EH (cell line): ENCODE measurements at regions not wholly inside any gene's neighbourhood (a gene's known extent, or its start where the extent isn't known, plus 50 kb on each side); places are given as distances from the start of the nearest gene placed in this dataset.

Source experiments
- DNase-seq: peaks from one replicate; pipeline ENCODE4 v3.0.0-alpha.2; 2015; ENCODE audit warnings: low read depth

DNA sequence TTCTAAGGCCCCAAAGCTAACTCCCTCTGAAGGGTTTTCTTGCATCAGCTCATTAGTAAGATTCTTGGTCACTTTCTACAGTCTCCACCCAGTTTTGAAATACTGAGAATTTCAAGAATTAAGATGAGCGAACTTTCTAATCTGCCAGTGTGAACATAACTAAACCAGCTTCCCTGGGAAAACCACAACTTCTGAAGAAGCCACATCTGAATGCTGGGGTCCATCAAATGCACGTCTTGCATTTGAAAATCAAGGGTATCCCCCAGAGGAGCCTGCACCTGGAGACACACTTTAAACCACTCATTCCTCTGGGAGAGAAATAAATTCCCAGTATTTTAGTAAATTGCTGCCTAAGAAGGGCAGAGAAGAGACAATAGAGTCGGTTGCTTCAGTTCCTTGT lies 292.1 kb upstream of the CDH4 start:
- DNase-seq, result no peak

- no peak for DNase-seq
Measured at GRCh38 chr20:60960500-60960899, 291.6 kb upstream of the CDH4 start.

DNA sequence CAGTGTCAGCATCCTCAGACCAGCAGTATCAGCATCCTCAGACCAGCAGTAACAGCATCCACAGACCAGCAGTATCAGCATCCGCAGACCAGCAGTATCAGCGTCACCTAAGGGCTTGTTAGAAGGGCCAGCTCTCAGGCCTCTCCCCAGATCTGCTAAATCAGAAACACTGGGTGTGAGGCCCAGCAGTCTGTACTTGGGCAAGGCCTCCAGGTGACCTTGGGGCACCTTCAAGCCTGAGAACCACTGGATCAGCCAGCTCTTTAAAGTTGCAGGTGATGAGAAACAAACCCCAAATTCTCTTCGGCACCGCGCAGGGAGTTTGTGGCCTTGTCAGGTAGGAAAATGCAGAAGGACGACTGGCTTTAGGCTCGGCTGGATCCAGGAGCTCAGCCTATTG lies 290.5 kb upstream of the CDH4 start:
- no peak for DNase-seq

DNA sequence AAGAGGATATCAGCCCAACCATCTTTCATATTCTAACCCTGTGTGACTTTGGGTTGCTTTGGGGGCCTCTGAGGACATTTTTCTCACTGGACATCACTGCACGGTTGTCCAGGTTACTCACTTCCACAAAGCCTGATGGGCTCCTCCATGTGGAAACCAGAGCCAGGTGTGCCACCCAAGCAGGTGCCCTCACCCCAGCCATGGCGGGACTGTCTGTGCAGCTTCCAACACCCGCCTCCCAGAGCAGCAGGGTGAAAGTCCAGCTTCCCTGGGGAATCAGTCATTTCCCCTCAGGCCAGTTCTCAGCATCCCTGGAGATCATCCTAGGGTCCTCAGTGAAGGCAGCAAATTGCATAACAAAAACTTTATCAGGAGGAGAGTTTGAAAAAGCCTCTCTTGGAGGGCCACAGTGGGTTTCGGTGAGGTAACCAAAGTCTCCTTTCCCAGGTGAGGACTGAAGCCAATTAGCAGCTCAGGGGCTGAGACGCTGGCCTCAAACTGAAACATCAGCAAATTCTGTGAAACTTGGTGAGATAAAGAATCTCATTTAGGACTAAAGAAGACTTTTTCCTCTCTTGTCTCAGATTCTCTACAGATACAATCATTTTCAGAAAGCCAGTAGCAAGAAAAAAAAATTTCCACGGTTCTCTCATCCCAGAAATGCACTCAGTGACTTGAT lies 289.6 kb upstream of the CDH4 start:
- no peak for DNase-seq

DNA sequence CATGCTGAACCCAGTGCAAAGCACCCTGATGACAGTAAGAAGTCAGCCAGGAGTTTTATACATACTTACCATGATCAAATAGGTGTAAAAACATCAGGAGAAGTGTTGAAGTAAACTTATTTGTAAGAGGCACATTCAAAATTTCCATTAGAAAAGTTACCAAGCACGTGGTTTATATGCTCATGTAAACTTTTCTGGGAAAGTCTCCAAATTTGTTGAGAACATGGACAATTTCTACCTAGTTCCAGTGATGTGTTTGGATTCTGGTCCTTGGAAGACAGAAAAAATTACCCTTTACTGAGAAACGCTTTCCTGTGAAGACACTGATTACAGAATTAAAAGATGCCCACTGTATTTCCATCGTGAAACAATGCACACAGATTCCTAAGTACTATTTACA lies 288.9 kb upstream of the CDH4 start:
- no peak for DNase-seq

DNA sequence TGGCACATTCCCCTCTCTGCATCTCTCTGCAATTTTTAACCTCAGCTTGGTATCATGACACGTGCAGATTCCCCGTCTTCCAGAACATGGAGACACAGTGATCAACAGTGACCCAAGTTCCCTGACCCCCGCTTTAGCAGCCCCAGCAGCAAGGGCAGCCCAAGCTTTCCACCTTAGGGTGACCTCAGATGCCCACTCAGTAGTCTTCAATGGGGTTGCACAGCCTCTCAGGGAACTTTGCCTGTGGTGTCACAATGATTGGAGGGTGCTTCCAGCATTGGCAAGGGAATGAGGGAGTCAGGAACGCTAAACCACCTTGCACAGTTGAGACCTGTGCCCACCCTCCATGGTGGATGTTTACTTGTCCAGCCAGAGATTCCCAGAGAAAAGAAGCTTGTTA lies 287.1 kb upstream of the CDH4 start:
- no peak for DNase-seq

- DNase-seq, result no peak
Measured at GRCh38 chr20:60966031-60966430, 286.0 kb upstream of the CDH4 start.

DNA sequence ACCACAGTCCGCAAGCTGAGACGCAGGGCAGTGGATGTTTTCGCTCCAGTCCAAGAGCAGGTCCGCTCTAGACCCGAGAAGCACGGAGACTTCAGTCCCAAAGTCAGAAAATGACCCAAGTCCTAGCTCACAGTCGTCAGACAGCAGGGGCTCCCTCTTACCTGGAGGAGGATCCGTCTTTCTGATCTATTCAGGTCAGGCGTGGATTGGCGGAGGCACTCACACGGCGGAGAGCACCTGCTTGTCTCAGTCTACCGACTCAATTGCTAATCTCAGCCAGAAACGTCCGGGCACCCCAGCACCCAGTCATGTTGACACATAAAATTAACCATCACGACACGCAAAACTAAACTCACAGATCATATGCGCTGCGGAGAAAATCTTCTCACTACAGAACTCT lies 285.3 kb upstream of the CDH4 start:
- DNase-seq, result no peak

GRCh38 chr20:60967431-60968316 lies 284.4 kb upstream of the CDH4 start:
- DNase-seq, result no peak

DNA sequence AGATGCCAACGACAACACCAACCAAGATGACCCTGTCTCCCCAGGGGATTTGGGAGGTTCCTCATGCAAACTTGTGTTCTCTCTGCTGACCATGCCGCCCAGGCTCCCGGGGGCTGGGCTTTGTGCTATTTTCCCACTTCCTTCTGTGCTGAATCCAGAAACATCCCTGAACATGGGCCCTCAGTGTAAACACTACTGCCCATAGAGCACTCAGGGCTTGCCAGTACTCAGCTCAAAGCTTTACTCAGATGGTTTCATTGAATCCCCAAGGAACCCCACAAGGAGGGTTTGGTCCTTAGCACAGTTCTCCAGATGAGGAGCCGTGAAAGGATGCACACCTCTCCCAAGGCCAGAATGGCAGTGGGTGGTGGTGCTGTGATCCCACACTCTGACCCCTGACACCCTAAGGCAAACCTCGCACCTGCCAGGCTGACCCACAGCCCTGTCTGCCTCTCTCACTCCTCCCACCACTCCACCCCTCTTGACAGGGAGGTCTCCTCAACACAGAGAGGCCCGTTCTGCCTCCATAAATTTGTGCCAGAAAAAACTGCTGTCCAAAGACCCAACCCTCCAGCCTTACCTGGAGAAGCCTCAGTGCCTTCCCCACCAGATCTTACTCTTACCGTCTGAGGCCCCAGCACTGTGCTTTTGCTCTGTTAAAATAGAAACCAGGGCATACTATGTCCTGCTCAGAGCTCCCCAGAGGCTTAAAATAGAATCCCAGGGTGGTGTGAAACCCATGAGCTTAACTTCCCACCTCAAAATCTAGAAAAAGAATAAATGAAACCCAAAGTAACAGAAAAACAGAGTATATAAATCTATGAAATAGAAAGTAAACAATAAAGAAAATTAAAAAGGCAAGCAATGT lies 283.0 kb upstream of the CDH4 start:
- no peak for DNase-seq

GRCh38 chr20:60970601-60971000 lies 281.5 kb upstream of the CDH4 start:
- no peak for DNase-seq

DNA sequence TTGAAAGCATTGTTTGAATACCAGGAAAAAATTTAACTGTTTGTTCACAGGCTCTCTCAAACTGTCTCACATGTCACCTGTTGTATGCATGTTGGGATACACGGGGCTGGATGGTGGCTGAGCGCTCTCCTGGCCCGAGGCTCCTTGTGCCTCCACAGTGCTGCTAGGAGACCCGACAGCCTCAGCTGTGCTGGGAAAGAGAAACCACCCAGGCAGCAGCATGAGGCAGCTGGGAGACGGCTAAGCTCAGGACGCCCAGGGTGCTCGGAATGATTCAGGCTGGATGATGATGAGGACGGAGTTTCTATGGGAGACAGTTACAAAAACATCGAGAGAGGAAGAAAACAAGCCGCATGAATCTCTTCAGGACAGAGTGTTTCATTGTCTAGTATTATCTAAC lies 278.0 kb upstream of the CDH4 start:
- DNase-seq, result no peak

DNA sequence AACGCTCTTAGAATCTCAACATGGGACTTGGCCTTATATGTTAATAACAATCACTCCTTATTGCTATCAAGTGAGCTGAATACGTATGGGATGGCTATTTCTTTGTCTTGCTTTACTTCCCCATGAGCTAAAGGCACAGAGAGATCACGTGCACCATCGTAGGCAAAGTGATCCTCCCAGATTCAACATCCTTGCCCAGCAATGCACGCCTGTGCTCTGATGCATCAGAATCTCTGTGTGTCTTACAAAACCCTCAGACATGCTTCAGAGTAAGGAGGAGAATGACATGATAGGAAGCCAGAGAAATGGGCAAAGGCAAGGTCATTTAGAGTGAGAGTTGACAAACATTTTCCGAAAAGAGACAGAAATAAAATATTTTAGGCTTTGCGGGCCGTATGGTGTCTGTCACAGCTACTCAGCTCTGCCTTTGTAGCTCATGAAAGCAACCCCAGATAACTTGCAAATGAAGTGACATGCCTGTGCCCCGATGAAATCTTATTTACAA lies 277.6 kb upstream of the CDH4 start:
- DNase-seq, result no peak

DNA sequence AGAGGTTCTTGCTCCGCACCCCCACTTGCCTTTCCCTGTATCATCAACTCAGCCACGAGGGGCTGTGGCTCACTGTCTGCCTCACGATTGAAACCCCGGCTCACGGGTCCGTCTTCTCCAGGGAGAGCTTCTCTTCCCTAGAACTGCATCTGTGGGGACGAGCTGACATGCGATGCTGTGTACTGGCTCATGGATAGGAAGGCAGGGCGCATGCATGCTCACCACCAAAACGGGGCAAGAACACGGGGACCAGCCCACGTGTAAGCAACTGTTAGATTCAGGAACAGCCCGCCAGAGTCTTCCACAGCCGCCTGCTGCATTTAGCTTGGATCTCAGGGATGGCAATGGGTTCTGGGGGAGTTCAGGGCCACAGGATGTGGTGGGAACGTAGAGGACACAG lies 275.9 kb upstream of the CDH4 start:
- DNase-seq, result no peak

GRCh38 chr20:60976913-60977312 lies 275.1 kb upstream of the CDH4 start:
- no peak for DNase-seq

GRCh38 chr20:60977901-60978300 lies 274.2 kb upstream of the CDH4 start:
- no peak for DNase-seq

DNA sequence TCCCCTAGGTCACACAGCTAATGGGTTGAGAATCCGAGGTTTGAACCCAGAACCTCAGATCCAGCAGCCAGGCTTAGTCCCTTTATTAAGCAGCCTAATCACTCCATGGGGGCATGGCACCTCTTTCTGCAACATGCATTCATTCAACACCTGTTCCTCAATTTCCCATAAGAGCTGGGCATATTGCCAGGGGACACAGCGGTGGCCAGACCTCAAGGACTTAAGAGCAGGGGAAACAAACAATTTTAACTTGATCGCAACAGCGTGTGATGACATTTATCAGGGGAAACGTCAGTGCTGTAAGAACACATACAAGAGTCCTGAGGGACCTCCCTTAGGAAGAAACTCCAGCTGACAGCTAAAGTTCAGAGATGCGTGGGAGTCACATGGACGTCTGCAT lies 267.4 kb upstream of the CDH4 start:
- DNase-seq, result no peak

- DNase-seq, result no peak
Measured at GRCh38 chr20:60986506-60987156, 265.4 kb upstream of the CDH4 start.

- no peak for DNase-seq
Measured at GRCh38 chr20:60990061-60990460, 262.0 kb upstream of the CDH4 start.

GRCh38 chr20:60990643-60991042 lies 261.4 kb upstream of the CDH4 start:
- DNase-seq, result no peak

DNA sequence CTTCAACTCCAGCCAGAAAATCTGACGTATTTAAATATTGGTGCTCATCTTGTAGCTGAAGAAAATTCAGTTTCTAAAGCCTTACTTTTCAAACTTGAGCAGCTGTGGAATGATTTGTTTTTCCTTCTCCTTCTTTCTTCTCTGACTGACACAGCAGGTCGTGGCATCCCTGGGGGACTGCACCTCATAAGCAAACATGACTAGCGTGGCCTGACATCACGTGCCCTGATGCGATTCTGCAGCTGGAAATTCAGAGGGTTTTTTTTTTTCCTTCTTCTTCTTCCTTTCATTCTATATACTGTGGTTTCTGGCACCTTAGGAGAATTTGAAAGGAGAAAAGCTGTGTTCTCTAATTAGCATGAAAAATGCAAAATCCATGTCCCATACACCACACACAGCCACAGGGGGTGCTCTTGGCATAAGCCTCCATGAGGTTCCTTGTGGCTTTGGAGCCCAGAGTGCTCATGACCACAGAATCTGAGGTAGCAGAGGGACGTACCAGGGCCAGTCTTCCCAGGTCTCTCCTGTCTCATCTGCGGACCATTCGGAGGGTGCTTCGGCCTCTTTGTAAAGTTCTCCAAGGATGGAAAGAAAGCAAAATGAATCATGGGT lies 258.5 kb upstream of the CDH4 start:
- no peak for DNase-seq

DNA sequence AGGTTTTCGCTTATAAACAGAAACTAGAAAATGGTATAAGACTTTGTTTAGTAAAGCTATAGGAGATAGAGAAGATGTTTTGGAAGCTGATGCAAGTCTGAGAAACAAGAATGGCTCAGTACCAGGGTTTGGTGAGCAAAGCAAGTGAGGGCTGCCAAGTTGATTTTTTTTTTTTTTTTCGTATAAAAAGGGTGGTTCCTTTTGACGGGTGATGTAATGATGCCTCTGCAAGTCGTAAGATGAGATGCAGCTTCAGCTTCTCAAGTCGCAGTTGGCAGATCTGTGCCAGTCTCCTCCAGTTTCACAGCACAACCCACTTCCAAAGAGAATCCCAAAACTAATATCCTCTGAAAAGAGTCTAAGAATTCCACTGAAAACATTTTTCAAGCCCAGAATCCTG lies 252.8 kb upstream of the CDH4 start:
- no peak for DNase-seq
